ENCODE measurements at regions not wholly inside any gene's neighbourhood (a gene's known extent, or its start where the extent isn't known, plus 50 kb on each side); places are given as distances from the start of the nearest gene placed in this dataset.

DNA sequence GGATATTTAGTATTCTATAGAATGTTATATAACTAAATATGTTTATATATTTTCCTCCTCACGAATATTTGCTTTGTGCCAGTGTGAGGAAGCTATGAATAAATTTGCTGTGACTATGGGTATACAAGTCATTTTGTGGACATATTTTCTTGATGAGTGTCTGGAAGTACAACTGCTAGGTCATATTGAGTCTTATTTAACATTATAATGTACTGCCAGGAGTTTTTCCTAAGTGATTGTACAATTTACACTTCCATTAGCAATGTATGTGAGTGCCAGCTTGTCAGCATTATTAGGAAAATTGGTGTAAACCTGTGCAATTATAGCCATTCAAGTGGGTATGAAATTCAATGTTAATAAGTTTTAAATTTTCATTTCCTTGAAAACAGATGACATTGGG, 1328.9 kb upstream of the TMEFF2 start:
- no peak for TF ChIP-seq CTCF (IDR thresholded peaks at IDR 0.05; ENCODE audit: insufficient read depth, low read depth, low read length)
- no peak for TF ChIP-seq EZH2 (IDR thresholded peaks at IDR 0.05; ENCODE audit: insufficient read depth, low read length)
